ENCODE measurements at regions not wholly inside any gene's neighbourhood (a gene's known extent, or its start where the extent isn't known, plus 50 kb on each side); places are given as distances from the start of the nearest gene placed in this dataset.

DNA sequence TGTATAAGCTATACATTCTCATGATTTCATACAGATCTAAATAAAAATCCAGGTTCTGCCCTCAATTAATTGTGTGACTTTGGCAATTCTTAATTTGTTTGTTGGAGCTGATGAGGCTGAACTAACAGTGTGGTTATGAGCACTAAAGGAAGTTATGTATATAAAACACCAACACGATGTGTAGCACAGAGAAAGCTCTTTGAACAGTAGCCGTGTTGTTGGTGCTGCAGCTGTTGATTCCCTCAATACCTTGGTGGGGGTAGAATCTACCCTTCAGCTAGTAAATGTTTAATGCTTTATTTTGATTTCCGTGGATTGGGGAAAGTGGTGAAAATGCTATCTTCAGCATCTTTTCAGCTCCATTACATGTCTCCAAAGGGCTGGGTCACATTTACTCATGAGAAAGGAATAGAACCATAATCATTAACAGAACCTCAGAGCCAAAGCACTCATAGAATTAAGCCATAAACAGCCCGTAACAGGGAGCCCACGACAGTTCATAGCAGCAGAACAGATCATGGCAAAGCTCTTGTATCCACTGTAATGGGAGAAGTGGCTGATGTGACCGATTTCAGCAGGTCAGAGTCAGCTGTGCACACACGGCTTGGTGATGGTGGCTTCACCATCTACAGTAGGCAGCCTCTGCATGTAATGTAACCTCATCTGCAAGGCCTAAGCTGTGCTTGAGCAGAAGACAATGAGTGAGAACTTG lies 332.7 kb downstream of the DIRAS2 start:
- no peak for DNase-seq (ENCODE audit: low spot score)

DNA sequence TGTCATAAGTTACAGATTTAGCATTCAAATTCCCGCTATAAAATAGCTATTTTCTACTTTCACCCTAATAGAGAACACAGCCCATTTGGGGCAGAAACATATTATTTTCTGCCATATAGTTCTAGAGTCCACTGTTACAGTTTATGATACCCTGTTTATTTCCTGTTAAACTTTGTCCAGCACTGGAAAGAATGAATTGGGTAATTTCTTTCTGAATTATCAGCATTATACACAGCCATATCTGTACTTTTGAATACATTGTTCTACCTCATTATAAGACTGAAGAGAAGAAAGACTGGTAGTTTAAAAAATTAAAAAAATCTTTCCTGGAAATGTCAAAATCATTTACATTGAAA lies 332.1 kb downstream of the DIRAS2 start:
- DNase-seq (ENCODE audit: low spot score), result no peak

DNA sequence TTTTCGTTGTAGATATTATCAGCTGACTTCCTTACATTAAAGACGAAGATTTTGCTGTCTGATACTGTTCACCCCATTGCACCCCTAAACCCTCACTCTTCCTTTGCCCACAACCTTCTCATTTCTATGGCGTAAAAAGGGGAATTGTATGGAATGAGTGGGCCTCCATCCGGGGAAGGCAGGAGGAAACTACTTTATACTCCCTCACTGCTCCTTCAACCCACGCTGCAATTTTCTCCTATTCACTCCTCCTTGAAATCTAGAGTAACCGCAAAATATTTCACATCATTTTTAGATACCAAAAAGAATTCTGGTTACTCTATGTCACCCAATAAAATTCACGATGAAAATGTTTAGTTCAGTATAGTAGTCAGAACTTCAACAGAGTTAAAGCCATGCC lies 330.8 kb downstream of the DIRAS2 start:
- no peak for DNase-seq (ENCODE audit: low spot score)

DNA sequence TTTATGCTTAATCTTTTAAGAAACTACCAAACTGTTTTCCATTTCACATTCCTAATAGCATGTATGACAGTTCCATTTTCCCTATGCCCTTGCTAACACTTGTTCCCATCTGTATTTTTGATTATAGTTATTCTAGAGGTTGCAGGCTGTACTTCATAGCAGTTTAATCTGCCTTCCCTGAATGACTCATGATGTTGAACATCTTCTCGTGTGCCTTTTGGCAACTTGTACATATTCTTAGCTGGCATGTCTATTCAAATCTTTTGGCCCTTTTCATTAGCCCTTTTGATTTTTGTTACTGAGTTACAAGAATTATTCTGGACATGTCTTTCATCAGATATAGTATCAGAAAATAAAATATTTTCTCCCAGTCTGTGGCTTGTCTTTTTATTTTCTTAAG lies 320.3 kb downstream of the DIRAS2 start:
- no peak for DNase-seq (ENCODE audit: low spot score)

DNA sequence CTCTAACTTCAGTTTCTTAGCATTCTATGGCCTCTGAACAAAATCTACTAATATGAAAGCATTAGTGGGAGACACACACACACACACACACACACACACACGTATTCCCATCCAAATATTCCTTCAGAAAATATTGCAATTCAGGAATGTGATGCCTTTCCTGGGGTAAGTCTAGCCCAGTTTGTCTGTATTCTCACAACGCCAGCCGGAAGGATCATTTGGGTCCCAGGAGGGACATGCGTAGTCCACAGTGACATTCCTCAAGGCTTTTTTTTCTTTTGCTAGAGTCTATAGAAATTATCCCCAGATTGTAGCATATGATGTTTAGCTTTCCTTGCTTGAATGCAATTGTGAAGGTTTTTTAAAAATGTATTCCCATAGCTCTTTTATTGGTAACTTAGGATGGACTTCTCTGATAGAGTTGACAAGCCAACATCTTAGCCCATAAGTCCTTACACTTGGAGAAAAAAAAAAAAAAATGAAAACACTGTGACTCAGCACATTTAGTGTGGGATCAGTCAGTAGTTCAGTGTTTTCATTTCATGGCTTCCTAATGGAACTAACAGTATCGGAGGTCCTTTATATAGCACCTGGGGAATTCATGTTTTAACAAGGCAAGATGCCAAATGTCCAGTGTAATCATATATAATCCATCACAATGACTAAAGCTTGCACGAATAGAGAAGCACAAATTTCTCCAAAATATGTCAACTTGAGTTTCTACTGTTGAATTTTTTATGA lies 316.5 kb downstream of the DIRAS2 start:
- no peak for DNase-seq (ENCODE audit: low spot score)

DNA sequence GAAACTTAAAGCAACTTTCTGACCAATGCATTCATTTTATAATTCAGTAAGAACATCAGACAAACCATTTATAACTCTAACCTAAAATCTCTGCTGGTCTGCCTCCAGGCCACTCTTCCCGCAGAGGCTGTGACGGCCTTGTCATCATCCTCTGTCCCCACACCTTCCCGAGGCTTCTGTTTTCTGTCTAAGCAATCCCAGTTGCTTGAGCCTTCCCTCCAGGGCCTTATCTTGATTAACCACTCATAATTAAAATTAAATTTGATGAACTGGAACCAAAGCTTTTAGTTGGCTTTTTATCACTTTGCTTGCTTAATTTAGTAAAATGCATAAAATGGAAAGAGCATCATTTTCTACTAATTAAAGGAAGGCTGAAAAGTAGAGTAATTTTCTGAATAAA lies 312.4 kb downstream of the DIRAS2 start:
- DNase-seq (ENCODE audit: low spot score), result no peak

DNA sequence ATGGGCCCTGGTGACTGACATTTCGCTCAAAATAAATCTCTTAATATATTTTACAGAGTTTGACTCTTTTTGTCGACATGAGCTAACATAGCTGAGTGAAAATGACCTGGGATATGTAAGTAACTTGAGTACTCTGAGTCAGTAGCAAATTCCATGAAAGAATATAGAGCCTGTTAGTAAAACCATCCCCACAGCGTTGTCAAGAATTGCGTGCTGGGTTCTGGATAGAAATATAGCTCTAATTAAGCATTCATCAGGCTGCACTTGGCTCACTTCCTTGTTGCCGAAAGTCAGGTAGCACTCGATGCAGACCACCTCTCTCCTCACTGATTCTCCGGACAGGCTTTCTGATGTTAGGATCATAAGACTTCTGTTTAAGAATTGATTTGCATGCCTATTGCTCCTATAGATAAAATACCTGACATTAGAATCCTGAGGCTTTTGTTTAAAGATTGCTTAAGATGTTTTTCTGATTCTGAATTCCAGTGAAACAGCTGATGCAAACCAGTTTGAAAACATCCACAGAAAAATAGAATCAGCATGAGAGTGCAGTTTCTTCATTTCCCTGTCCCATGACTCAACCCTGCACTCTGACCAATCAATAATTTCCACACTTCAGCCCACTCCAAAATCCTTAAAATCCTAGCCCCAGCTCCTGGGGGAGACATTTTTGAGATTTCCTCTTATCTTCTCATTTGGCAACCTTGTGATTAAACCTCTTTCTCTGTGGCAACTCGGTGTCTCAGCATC lies 310.6 kb downstream of the DIRAS2 start:
- DNase-seq (ENCODE audit: low spot score), result no peak

DNA sequence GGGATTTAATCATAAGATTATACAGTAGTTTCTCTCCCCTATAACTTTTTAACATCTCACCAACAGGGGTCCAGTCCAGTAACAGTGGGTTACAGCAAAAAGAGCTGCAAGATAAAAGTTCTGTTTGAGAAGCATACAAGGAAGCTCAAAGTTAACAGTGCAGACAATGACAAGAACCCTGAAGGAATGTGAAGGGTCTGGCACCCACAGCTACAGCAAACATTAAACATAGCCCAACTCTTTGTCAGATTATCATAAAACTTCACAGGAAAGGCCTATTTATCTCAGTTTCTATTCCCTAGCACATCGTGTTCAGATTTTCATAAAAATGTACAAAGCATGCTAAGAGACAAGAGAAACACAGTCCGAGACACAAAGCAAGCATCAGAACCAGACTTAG lies 309.4 kb downstream of the DIRAS2 start:
- DNase-seq (ENCODE audit: low spot score), result no peak

DNA sequence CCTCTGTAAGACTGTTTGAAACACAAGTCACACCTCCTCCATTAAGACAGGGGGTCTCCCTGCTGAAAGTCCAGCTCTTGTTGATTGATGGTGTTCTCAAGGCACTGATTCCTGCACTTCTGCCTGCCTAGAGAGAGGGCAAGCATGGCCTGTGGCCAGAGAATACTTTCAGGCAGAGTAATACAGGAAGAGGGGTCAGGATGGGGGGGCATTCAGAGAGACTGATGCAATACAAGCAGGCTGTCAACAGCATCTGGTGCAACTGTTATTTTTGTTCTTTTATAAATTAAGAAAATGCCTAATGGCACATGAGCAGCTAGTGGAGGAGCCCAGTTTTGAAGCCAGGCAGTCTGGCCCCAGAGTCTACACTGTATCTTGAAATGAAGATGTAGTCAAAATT lies 302.2 kb downstream of the DIRAS2 start:
- no peak for DNase-seq (ENCODE audit: low spot score)

DNA sequence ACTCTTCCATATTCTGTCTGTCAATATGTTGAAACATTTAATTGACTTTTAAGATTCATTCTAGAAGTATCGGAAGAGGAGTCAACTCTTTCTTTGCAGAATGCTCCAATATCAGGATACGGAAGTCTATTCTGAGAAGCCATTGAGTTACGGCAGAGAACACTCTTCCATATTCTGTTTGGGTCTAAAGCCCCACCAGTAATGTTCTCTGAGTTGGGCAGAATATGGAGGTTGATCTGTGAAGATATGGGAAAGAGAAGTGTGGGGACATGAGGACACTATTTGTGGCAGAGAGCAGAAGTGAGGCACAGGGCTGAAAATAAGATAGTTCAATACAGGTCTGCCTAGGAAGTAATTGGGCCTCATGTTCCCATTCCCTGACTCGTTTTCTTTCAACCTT lies 300.0 kb downstream of the DIRAS2 start:
- DNase-seq (ENCODE audit: low spot score), result no peak

DNA sequence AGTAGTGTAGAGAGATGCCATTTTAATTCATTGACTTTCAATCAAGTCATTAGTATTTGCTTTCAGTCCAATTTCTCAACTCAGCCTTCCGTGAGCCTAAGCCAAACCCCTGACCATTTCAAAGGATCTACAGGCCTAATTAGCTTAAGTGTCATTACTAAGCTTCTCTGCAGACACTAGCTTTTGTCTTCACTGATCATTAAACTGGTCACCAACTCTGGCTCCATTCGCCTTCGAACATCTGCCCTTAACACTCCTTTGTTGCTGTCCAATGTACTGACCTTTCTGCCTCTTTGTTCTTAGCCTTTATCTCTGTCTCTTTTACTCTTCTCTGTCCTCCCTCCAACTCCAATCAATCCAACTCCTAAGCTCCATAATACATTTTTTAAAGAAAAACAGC lies 299.3 kb downstream of the DIRAS2 start:
- no peak for DNase-seq (ENCODE audit: low spot score)

DNA sequence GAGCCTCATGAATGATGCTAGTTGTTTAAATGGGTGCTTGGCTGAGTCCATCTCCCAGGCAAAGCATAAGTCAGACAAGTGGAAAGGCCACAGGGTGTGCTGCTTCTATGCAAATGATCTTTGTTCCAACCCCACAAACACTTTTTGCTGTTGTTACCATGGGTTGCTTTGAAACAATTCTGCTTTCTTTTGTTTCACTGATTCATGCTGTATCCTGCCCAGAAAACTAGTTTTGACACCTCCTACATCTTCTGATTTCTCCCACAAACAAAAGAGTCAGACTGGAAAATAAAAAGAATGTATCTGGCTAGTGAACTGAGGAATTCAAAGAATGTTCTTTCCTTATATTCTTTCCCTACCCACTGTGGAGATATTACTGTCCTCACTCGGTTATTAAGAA lies 298.6 kb downstream of the DIRAS2 start:
- DNase-seq (ENCODE audit: low spot score), result no peak

DNA sequence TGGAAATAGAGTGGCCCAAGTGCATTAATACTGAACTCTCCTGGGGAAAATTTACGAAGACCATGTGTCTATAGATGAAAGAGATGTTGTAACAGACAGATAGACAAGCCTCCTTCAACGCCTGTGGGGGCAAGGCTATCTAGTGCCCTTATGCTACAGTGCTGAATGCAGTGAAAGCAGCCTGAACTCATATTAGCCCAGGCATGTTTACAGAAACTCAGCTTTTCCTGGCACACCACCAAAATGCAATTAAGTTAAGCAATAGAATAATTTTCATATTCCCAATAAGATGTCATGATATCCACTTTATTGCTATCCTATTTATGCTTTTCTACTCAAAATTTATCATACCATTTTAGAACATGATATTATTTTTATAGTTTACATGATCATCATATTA lies 277.0 kb downstream of the DIRAS2 start:
- no peak for DNase-seq (ENCODE audit: low spot score)

DNA sequence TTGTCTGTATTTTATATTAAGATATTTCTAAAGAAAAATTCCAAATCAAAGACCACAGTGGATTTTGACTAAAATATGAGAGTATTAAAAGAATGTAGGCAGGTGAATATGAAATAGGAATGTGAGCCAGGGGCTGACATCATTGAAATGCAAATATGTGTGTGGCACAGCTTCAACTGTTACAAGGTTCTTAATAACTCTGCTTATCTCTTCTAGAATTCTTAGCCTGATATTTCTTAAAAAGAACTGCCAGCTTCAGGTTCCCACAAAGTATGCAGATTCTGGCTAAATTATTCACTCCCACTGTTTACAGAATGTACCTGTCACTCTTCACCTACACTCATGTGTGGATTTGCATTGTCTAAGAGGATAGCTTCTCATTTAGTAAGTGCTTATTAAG lies 274.4 kb downstream of the DIRAS2 start:
- DNase-seq (ENCODE audit: low spot score), result no peak

DNA sequence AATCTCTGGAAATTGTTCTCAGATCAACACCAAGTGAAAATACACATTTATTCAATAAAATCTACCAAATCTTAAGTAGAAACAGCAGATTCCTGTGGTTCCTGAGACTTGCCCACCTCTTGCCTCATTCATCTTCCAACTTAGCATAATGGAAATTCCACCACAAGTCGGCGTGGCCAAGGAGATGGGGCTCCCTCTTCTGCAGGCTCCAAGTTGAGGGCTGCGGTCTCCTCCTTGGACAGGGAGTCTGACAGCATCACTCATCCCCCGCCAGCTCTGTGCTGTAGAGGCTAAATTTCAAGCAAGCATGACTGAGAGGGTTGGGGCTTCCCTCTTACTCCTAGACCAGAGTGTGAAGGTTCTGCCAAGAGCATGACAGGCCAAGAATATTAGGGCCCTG lies 273.7 kb downstream of the DIRAS2 start:
- DNase-seq (ENCODE audit: low spot score), result no peak

DNA sequence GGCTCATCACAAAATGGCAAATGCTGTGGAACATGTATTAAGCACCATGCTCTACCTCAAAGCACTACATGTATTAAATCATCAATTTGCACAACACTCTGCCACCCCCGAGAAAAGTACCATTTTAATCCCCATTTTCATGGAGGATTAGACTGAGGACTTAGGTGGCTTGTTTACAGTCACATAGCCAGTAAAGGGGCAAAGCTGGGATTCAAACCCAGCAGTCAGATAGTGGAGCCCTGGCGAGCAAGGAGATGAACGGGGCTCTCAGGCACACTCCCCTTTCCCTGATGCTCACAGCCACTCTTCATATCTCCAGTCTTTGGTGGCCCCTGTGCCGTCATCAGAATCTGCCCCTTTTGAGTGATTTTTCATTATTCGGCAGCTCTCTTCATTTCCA lies 262.9 kb downstream of the DIRAS2 start:
- DNase-seq (ENCODE audit: low spot score), result no peak

DNA sequence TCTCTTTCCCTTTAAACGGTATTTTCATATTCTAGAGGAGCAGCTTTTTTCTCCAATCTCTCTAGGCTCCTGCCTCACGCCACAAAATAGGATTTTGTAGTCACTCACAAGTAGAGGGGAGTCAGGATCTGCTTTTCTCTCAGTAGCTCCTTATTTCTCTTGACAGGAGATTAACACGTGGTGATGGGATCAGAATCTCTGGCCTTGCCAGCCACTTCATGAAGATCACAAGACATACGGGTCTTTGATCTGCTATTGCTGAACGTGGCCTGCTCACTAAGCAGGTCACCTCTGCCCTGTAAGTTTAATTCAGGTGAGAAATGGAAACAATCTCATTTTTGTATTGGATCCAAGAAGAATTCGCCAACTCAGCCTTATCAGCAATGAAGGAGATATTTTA lies 257.5 kb downstream of the DIRAS2 start:
- DNase-seq (ENCODE audit: low spot score), result no peak

DNA sequence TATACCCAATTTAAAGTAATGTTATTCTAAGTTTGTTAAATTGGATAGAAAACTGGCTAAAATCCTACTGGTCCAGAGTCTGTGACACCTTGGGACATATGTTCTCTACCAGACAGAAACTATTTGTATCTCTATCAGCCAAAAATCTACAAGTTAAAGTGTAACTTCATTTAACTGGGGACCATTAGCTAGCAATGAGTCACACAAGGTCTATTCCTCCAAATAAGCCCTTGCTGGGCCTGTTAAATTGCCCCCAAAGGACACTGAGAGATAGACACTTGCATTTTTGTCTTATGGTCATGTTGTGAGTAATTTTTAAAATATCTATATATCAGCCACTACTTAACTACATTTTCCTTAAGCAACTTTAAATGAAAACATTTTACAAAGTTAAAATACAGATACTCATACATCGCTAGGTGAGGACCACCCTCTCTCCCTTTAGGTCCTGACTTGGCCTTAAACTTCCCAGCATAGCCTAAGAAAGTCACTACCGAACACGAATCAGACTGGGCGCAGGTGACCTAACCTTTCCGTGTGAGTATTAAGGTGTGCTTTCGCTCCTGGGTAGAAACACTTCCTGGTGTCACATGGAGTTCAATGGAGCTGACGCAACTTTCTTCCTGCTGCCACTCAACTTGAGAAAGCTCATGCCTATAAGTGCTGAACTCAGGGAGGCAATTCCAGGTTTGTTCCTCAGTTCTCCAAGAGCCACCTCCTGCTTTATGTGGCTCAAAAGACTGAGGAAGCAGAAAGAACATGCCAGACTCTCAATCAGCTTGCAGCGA lies 249.1 kb downstream of the DIRAS2 start:
- DNase-seq (ENCODE audit: low spot score), result no peak

DNA sequence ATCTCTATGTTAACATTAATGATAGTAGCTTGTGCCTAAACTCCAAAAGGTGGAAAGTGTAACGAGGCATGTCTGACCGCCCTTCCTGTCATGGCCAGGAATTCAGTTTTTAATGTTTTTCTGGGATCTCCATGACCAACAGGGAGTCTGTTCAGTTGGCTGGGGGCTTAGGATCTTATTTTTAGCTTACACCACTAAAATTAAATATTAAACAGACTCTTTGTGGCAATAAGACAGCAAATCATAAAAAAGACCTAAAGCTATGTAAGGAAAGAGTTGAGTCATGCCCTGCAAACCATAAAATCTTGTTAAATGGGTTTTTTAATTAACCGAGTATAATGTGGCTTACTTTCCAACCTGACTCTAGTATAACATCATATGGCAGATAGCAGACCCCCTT lies 247.8 kb downstream of the DIRAS2 start:
- DNase-seq (ENCODE audit: low spot score), result no peak

DNA sequence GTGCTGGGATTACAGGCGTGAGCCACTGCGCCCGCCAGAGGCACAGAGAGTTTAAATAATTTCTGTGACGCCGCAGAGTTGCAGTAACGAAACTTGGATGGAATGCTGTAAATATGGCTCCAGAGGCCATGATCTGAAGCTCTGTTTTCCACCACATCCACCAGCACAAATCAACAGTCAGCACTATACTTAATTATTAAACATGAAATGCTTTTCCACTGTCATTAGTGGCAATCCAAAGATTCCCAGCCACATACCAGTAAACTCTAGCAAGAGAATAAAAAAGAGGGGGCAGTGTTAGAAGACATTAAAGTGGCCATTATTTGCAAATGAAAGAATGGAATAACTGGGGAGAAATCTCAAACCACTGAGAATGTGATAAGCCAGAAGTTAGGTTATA lies 242.5 kb downstream of the DIRAS2 start:
- DNase-seq (ENCODE audit: low spot score), result no peak

DNA sequence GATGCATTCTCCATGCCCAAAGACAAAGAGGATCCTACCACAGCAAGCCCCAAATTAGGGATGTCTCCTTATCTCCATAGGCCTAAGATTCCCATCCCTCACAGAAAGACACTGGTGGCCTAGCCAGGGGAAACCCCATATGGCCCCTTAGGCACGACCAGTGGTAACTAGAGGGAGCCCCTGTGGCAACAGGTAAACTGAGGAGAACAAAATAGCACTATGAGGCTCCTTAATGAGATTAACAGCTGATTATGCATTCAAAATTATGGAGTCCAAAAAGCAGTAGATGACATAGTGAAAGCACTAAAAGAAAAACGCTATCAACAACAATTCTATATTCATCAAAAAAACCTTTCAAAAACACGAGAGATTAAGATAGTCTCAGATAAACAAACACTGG lies 234.0 kb downstream of the DIRAS2 start:
- DNase-seq (ENCODE audit: low spot score), result no peak

DNA sequence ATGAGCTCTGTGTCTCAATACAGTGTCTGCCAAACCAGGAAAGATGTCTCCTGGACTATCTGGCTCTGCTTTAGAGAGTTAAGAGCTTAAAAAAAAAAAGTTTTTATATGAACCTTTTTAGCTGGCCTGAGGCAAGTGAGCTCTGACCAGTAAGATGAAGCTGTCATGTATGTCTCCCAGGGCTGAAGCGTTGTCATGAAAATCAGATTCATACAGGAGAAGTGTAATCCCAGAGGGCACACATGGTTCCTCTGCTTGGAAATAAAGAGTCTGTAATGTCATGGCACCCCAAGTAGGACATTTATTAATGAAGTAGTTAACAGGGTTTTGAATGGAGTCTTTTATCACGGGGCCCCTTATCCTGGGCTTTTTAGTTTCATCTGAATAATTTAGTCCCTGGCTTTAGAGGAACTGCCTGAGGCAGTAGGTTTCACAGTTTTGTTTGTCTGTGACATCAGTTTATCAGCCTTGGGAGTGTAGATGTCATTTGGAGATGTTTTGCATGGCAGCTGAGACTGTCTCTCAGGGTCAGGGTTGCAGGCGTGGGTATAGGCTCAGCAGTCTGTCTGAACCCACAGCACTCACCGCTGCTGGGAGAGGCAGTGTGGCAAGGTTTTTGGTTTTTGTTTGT lies 223.3 kb downstream of the DIRAS2 start:
- no peak for DNase-seq (ENCODE audit: low spot score)

Measured in hematopoietic multipotent progenitor cell treated with erythropoietin and hydrocortisone succinate and interleukin-3 and kit ligand, for 15 days (in vitro differentiated cells).